GM18505 (cell line): ENCODE measurements at regions not wholly inside any gene's neighbourhood (a gene's known extent, or its start where the extent isn't known, plus 50 kb on each side); places are given as distances from the start of the nearest gene placed in this dataset.
"Not testable (repeated sequence)": the region's sequence is repeated elsewhere in the genome, so short reads cannot be mapped to it uniquely, and the experiment has no call there.

Experiments
- ATAC-seq: cut with Tn5 transposase; IDR thresholded peaks from one replicate; pipeline ENCODE4 v1.9.1; 2021; ENCODE audit not compliant: unreplicated experiment
- POLR2A ChIP-seq: IDR thresholded peaks from 4 replicates; pipeline ENCODE4 v1.6.1; 2011; ENCODE audit warnings: borderline replicate concordance; ENCODE audit not compliant: insufficient read depth, insufficient read length; ENCODE audit errors: extremely low read depth

GRCh38 chr9:24899463-24899862 lies 353.8 kb upstream of the IZUMO3 start:
- no peak for TF ChIP-seq POLR2A
- ATAC-seq = no peak

- TF ChIP-seq POLR2A = no peak
- no peak for ATAC-seq
Observed at GRCh38 chr9:24897826-24898225, 352.1 kb upstream of the IZUMO3 start.

- ATAC-seq = no peak
- no peak for TF ChIP-seq POLR2A
Observed at GRCh38 chr9:24881361-24881760, 335.7 kb upstream of the IZUMO3 start.

GRCh38 chr9:24879591-24879990 lies 333.9 kb upstream of the IZUMO3 start:
- no peak for TF ChIP-seq POLR2A

GRCh38 chr9:24856601-24857000 lies 310.9 kb upstream of the IZUMO3 start:
- ATAC-seq = not testable (repeated sequence)

More at GRCh38 chr9:24879591-24879990, 333.9 kb upstream of the IZUMO3 start:
- no peak for ATAC-seq

- no peak for TF ChIP-seq POLR2A
- ATAC-seq = peak; percentile 59
Observed at GRCh38 chr9:24846248-24846912, 300.7 kb upstream of the IZUMO3 start.

- ATAC-seq = no peak
Observed at GRCh38 chr9:24844217-24844616, 298.5 kb upstream of the IZUMO3 start.

GRCh38 chr9:24841993-24842392 lies 296.3 kb upstream of the IZUMO3 start:
- ATAC-seq = no peak
- no peak for TF ChIP-seq POLR2A

More at GRCh38 chr9:24844217-24844616, 298.5 kb upstream of the IZUMO3 start:
- TF ChIP-seq POLR2A = no peak

- ATAC-seq = no peak
- no peak for TF ChIP-seq POLR2A
Observed at GRCh38 chr9:24832307-24832706, 286.6 kb upstream of the IZUMO3 start.

- ATAC-seq = no peak
- no peak for TF ChIP-seq POLR2A
Observed at GRCh38 chr9:24828687-24829086, 283.0 kb upstream of the IZUMO3 start.

- TF ChIP-seq POLR2A = no peak
- no peak for ATAC-seq
Observed at GRCh38 chr9:24824607-24825006, 278.9 kb upstream of the IZUMO3 start.

GRCh38 chr9:24820196-24820595 lies 274.5 kb upstream of the IZUMO3 start:
- no peak for TF ChIP-seq POLR2A
- ATAC-seq = no peak

- no peak for TF ChIP-seq POLR2A
- ATAC-seq = no peak
Observed at GRCh38 chr9:24817756-24818155, 272.1 kb upstream of the IZUMO3 start.

GRCh38 chr9:24816006-24816405 lies 270.3 kb upstream of the IZUMO3 start:
- TF ChIP-seq POLR2A = no peak
- ATAC-seq = no peak

GRCh38 chr9:24801344-24801743 lies 255.6 kb upstream of the IZUMO3 start:
- ATAC-seq = no peak
- TF ChIP-seq POLR2A = no peak

- ATAC-seq = no peak
- TF ChIP-seq POLR2A = no peak
Observed at GRCh38 chr9:24793787-24794186, 248.1 kb upstream of the IZUMO3 start.

GRCh38 chr9:24776226-24776625 lies 230.5 kb upstream of the IZUMO3 start:
- no peak for TF ChIP-seq POLR2A
- ATAC-seq = no peak

- not testable (repeated sequence) for ATAC-seq
Observed at GRCh38 chr9:24774199-24774598, 228.5 kb upstream of the IZUMO3 start.
